HG02759 (cell line): ENCODE measurements at regions not wholly inside any gene's neighbourhood (a gene's known extent, or its start where the extent isn't known, plus 50 kb on each side); places are given as distances from the start of the nearest gene placed in this dataset.
"Not testable (repeated sequence)": the region's sequence is repeated elsewhere in the genome, so short reads cannot be mapped to it uniquely, and the experiment has no call there.

ENCODE experiments used
- ATAC-seq: cut with Tn5 transposase; IDR thresholded peaks from one replicate; pipeline ENCODE4 v1.9.1; 2021; ENCODE audit warnings: mild to moderate bottlenecking, moderate library complexity; ENCODE audit not compliant: unreplicated experiment

DNA sequence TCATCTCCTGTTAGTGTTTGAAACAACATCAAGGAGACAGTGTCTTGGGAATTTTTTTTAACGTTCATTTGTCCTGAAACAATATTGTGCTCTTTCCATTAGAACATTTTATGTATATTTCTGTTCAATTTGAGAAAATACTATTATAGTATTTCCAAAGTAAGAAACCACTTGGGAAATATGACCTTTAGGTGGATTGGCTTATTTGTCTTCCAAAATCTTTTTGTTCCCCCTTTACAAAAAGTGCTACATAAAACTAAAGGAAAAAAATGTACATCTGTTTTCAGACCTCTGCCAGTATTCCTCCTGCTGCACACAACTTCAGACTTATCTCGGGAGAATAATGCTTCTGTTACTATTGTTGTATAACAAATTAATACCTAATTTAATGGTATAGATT is 165.9 kb upstream of the AGTR1 start:
- ATAC-seq = no peak

DNA sequence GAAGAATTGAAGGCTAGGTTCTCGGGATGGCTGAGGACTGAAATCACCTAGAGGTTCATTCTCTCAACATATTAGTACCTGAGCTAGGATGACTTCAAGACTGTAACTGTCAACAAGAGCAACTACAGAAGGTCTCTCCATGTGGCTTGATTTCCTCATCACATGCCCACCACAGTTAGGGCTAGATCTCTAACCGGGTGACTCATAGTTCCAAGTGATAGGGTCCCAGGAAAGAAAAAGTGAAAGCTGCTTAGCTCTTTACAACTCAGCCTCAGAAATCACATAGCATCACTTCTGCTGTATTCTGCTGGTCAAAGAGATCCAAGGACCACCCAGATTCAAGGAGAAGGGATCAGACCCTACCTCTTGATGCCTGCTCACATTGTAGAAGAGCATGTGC is 165.4 kb upstream of the AGTR1 start:
- no peak for ATAC-seq

DNA sequence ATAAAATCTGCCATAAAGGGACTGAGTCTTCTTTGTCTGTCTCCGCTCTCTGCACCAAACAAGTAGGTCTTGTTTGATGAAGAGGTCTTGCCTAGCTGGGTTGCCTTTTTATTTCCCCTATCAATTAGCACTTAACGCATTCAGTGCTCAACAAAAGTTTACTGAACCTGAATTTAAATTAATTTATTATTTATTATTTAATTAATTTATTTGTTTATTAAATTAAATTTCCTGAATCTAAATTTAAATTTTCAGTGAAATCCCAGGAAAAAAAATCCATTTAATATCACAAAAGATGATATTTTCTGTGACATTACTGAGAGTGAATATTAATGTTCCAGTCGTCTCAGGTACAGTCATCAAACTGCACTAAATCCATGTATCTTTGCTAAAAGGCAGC is 164.9 kb upstream of the AGTR1 start:
- no peak for ATAC-seq

DNA sequence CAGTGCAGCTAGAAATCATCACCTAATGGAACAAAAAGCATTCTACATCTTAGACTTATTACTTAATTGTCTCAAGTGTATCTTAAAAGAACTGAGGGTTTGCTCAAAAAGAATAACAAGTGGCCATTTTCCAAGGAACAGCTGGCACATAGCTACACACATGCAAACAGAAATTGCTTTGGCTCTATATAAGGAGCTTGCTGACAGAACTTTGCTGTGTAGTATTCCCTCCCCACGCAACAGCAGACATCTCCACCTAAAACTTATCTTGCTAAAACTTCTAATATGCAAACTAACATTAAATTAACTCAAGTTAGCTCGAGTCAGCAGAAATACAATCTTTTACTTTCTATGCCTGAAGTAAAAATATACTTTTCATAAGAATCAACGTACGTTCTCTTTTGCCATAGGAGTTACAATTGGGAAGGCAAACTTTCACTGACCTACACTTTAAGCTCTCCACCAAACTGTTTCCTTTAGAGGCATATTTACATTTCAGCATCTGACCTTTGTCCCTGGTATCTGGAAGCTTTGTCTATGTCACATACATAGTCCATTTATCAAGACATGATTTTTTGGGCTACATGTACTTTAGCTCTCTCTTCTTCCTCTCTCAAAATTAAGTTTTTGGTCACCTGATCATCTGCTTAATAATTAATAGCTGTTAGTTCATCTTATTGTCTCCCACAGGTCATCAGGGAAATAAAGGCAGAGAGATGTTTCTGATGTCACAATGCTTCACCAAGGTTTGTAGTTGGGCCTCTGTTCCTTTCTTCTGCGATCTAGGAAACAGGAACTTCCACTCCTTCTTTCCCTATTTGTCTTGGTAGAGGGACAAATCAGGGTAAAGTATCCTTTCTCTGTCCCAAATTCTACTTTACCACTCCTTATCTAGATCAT is 163.4 kb upstream of the AGTR1 start:
- ATAC-seq = no peak

DNA sequence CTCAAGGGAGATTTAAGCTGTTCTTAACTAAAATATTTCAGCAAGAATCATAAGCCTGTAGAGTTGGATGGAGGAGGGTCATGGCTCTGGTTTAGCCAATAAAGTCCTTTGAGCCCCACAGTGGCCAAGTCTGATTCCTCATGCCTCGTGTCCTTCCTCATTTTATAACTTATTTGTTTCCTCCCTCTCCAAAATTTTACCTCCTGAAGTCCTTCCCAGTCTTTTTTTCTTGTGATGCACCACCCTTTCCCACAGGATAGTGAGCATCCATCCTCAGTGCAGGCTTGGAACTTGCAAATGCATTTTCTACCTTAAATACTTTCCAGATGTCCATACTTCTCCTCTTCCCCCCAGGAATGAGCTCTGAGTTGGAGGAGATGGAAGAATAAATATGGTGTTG is 162.7 kb upstream of the AGTR1 start:
- no peak for ATAC-seq

DNA sequence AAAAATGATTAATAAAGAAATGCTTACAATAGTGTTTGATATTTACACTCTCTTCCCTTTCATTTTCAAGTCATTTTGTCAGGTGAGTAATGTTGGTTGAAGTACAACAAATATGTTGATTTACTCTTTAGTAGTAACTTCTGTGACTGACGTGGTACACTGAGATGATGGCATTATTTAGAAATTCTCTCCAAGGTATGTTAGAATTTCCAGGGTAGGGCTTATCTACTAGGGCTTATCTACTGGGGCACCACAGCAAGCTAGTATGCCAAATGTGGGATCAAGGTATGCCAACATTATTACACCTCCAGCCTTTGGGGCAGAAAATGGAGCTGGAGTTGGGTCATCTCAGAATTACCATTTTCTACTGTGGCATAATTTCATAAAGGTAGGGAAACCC is 157.4 kb upstream of the AGTR1 start:
- ATAC-seq = no peak

DNA sequence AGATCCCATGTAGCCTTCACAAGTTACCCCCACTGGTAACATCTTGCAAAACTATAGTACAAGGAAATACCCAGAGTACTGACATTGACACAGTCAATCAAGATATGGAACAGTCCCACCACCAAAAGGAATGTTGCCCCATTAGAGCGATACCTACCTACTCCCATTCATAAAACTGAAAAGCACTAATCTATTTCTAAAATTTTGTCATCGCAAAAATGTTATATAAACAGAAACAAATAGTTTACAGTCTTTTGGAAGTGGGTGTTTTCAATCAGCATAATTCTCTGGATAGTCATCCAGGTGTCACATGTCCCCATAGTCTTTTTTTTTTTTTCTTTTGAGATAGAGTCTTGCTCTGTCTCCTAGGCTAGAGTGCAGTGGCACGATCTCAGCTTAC is 156.9 kb upstream of the AGTR1 start:
- ATAC-seq = no peak

DNA sequence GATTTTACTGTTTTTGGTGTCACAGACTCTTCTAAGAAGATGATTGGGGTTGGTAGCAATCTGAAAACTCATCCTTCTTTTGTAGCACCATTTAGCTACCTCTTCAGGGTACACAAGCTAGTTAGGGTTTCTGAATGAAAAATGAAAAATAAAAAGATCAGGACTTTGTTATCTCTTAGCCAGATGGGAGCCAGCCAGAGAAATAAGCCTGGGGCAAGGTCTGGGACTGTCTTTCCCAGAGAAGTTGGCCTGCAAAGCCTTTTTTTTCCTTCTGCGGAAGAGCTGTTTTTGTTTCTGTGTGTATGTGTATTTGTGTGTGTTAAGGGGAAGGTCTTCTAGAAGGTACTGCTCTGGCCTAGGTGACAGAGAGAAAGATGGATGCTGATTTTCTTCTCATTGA is 150.7 kb upstream of the AGTR1 start:
- ATAC-seq = no peak

DNA sequence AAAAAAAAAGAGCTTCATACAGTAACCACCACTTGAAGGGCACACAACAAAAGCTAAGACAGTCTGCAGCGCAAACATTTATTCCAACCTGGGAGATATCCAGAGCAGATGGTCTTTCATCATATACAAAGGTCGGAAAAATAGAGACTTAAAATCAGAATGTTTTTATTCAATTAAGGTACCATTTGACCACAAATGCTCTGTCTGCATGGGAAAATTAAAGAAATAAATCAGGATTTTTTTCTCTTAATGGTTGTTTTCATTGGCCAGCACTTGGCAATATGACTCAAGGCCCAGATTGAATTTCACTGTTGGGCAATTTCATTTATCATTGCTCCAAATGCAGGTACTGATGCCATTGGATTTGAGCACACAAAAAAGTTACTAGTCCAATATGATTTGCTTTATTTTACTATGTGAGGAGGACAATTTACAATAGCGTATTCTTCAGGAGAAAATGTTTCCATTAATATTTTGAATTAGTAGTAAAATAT is 145.9 kb upstream of the AGTR1 start:
- no peak for ATAC-seq

DNA sequence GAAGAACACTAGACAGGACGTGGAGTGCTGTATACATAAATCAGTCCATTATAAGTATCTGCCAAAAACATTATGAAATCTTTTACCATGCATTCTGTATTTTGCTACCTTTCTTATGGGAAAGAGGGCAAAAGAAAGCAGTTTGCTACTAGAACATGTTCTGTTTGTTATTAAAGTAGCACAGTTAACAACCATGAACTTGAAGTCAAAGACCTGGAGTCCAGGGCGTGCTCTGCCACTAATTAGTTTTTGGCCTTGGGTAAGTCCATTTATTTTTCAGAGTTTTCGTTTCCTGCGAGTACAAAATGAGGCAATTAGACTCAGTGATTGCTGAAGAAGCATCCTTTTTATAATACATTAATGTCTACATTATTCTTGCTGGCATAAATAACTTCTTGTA is 143.3 kb upstream of the AGTR1 start:
- ATAC-seq = no peak

DNA sequence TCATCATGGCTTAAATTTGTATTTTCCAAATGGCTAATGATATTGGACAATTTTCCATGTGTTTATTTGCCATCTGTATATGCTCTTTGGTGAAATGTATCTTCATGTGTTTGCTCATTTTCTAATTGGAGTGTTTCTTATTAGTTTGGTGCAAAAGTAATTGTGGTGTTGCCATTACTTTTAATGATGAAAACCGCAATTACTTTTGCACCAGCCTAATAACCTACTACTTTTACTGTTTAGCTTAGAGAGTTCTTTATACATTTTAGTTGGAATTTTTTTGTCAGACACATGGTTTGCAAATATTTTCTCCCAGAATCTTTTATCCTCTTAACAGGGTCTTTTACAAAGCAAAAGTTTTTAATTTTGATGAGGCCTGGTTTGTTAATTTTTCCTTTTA is 141.0 kb upstream of the AGTR1 start:
- no peak for ATAC-seq

DNA sequence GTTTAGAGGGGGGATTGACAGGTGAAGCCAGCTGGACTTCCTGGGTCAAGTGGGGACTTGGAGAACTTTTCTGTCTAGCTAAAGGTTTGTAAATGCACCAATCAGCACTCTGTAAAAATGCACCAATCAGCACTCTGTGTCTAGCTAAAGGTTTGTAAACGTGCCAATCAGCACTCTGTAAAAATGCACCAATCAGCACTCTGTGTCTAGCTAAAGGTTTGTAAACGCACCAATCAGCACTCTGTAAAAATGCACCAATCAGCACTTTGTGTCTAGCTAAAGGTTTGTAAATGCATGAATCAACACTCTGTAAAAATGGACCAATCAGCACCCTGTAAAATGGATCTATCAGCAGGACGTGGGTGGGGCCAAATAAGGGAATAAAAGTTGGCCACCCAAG is 120.1 kb upstream of the AGTR1 start:
- not testable (repeated sequence) for ATAC-seq

DNA sequence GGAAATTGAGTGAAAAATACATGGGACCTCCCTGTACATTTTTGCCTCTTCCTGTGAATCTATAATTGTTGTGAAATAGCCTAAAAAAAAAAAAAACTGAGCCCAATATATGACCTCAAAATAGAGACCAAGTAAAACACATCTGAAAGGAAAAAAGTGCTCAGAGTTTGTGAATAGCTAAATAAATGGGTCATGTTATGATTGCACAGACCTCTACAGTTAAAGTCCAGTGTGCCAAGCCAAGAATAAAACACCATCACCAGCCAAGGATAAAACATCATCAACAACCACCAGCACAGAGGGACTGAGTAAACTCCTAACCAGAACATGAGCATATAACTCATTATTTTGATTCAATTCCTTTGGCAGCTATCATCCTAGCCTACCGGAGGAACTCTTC is 115.6 kb upstream of the AGTR1 start:
- no peak for ATAC-seq

DNA sequence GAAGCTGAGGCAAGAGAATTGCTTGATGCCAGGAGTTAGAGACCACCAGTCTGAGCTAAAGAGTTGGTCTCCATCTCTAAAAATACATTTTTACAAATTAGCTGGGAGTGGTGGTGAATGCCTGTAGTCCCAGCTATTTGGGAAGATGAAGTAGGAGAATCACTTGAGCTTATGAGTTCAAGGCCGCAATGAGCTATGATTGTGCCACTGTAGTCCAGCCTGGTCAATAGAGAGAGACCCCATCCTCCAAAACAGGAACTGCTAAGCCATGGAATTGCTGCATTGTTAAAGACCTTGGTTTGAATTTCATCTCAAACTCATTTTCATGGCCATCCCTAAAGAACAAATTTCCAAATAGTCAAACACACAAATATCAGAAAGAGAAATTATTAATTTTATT is 113.9 kb upstream of the AGTR1 start:
- ATAC-seq = no peak

DNA sequence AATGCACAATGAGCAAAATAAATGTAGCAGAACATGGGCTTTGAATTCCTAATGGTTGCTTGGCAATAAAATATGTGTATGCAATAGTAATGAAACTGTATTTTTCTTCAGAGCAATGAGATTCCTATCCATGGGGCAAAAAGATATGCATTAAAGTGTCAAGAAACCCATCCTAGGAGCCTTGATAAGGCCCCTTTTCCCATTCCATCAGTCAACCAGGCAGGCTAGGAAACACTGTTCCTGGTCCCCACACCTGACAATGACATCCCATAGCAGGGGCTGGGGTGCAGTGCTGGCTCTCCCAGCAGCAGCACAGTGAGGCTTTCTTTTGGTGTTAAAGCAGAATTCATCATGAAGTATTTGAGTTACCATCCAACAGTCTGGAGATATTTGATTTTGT is 113.3 kb upstream of the AGTR1 start:
- ATAC-seq = no peak

DNA sequence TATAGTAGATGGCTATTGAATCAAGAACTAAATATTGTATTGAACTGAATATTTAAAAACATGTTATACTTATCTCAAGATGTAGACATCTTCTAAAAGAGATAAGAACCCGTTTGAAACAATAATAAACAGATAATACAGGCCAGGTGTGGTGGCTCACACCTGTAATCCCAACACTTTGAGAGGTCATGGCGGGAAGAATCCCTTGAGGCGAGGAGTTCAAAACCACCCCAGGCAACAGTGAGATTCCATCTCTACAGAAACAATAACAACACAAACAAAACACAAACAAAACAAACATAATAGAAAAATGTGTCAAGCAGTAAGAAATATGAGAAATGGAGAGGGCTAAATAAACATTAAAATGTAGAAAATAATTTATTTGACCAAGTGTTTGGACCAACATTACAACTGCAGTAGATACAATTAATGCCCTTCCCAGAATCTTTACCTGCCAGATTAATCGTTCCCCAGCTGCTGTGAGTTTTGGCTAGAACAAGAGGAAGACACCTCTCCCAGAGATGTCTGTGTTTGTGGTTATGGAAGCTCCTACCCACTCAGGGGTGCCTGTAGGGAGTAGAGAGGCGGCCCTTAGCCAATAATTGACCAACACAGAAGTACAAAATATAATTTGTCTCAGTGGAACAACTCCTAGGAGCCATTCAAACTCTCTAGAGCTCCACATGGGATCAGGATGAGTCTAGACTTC is 111.9 kb upstream of the AGTR1 start:
- ATAC-seq = no peak

DNA sequence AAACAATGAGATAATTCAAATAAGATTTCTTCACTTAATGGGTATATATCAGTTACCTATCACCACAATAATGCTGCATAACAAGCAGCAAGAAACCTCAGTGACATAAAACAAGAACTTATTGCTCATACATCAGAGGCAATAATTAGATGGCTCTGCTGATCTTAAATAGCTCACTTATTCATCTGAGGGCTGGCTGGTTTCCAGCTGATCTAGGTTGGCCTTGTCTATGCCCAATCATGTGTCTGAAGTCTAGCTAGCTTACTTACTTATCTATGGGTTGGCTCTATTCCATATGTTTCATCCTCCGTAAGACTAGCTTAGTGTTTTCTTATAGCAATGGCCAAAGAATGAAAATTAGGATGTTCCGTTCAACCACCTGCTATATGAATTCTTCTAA is 109.4 kb upstream of the AGTR1 start:
- ATAC-seq = no peak

DNA sequence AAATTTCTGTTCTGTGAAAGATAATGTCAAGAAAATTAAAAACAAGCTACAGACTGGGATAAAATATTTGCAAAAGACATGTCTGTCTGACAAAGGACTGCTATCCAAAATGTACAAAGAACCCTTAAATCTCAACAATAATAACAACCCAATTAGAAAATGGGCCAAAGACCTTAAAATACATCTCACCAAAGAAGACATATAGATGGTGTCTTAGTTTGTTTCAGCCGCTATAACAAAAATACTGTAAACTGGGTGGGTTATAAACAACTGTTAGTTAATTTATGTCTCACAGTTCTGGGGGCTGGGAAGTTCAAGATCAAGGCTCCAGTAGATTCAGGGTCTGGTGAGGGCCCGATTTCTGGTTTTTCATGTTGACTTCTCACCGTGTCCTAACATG is 106.2 kb upstream of the AGTR1 start:
- ATAC-seq = no peak

DNA sequence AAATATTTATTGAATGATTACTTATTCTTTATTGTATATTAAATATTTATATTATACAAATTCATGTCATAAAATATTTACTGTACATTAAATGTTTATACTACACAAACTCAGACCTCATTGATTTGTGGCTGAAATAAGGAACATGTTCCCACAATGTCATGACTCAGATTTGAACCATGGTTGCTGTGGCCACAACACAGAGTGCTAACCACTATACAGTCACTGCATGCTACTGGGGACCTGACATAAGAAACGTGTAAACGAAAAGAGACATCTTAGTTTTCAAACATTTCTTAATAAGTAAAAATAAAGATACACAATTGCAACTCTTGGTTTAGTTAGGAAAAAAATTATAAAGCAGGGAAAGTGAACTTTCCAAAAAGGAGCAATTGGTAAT is 99.1 kb upstream of the AGTR1 start:
- no peak for ATAC-seq

DNA sequence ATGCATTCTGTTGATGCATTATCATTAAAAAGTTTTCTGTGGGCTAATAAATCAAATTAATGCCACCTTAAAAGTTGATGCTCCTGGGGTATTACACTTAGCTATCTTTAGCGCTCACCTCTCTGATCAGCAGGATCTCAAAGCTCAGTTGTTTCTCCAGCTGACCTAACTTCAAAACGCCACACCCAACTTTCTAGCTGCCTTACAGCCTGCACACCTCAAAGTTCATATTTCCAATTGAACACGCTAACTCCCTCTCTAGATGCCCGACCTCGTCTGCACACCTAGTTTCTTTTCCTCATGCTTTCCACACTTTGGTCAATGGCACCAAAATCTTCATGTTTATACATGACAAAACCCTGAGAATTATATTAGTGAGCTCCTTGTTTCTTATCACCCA is 98.2 kb upstream of the AGTR1 start:
- ATAC-seq = no peak

DNA sequence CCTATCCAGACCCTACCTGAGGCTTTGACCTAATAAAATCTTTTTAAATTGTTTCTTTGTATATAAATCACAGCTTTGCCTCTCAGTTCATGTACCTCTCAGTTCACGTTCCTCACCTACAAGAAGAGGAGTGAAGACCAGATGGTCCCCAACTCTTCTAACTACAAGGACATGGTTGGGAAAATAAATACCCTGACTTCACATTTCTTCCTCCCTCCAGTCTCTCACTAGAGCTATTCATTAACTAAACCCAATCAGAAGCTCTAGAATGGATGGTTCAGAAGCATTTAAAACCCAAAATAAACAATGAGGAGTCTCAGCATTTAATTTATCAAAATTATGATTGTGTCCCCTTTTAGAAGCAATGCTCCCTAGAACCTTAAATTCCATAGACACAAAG is 97.3 kb upstream of the AGTR1 start:
- ATAC-seq = no peak
